Fibroblast of skin of left quadriceps (primary cell): ENCODE measurements at regions not wholly inside any gene's neighbourhood (a gene's known extent, or its start where the extent isn't known, plus 50 kb on each side); places are given as distances from the start of the nearest gene placed in this dataset.

Experiments used
- DNase-seq, 2 experiments: peaks; one replicate each; pipeline ENCODE4 v3.0.0-alpha.2; 2013; ENCODE audit warnings: low read depth in 2 of 2

DNA sequence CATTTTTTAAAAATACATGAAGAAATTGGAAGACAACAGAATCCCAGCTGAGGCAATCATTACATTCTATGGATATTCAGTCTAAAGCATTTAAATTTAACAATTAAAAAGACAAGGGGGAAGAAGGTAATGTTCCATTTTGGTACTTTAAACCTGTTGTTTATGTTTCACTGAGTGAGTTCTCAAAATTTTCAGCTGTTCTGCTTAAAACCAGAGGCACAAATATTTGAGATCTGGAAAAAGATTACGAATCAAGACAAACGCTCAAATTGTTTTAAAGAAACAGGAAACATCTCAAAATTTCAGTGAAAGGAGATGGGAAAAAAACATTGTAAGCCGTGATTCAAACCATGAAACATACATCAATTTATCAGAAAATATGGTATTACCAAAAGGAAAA is 656.2 kb upstream of the CHAC2 start:
- DNase-seq = no peak

DNA sequence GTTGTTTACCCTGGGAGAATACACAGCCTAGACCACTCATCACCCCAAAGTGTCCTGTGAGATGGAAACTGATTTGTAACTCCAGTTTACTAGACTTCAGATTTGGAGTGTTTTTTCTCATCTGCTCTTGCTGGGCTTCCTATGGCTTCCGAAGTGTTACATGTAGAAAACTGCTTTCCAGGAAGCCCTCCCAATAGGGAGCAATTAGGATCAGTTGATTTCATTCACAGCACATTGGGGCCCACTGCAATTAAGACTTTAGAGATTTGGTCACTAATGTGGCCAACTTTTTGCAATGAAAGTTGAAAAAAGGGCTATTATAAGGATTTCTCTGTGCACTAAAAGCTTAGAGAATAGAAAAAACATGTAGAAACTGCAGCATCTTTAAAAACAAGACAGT is 656.6 kb upstream of the CHAC2 start:
- DNase-seq = no peak

DNA sequence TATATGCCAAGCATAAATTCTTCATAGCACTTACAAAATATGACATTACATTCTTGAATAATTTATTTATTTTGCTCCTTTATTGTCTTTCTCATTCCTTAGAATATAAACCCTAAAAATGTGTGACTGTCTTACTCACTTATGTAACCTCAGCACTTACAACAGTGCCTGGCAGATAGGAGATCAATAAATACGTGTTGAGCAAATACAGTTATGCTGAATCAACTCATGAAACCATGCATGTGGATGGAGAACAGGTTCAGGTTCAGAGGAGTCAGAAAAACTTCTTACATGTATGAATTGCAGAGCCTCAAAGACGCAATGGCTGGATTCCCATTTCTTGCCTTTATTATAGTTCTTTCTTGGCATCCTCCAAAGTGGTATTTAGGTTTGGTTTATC is 659.4 kb upstream of the CHAC2 start:
- DNase-seq = no peak

DNA sequence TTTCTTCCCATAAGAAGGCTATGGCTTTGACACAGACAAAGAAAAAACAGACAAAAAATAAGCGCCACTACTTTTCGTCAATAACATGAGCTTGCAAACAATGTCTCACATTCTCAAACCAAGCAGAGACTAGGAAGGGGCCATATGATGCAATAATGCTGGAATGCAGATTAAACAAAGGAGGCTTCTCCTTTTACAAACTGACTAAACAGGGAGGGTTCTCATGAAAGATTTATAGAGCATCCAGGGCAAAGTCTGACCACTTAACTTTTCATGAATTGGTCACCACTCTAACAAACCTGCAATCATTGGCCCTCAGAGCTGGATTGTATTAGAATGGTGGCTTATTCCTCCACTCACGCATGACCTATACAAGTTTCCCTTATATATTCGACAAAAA is 663.3 kb upstream of the CHAC2 start:
- peak; percentile 33 to 46 for DNase-seq

DNA sequence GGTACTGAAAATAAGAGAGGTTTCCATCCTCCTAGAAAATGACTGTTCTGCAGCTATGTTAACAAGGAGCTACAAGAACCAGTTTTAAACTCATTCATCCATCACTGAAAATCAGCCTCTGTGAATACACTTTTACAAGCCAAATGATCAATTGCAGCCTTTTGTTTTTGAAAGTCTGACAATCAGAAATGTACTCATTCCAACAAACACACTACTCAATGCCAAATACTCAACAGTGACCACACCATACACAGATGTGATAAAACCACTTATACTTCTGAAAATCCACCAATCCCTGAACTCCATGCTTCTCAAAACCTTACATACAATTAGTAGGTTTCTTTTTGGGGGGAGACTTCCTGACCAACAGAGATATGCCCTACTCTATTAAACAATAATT is 663.9 kb upstream of the CHAC2 start:
- no peak for DNase-seq

DNA sequence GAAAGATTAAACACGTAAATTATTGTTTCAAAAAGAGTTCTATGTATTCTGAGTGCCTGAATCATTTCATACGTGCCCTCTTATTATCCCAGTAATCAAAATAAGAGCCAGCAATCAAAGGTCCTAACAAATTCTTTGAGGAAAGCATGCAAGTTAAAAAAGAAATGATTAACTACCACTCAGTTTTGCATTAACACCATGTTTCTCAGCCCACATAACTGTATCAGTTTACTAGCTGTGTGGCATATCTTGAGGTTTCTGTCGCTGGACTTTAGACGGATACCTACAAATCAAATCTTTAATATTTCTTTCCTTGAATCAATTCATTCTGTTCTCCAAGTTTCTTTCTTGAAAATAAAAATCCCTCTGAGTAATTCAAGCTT is 668.9 kb upstream of the CHAC2 start:
- DNase-seq = no peak

DNA sequence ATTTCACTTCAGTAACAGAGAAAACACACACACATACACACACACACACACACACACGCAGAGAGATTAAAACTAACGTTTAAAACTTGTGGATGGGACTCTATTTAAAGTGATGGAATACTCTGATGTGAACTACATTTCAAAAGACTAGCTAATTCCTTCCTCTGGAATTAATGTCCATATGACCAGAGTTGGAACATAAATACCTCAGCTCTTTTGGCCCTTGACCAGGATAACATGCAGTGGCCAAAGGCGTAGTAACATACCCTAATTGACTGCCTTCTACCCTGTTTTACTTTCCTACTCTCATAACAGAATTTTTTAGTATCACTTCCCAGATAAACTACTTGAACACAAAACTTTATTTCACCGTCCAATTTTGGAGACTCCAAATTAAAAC is 671.3 kb upstream of the CHAC2 start:
- no peak for DNase-seq

DNA sequence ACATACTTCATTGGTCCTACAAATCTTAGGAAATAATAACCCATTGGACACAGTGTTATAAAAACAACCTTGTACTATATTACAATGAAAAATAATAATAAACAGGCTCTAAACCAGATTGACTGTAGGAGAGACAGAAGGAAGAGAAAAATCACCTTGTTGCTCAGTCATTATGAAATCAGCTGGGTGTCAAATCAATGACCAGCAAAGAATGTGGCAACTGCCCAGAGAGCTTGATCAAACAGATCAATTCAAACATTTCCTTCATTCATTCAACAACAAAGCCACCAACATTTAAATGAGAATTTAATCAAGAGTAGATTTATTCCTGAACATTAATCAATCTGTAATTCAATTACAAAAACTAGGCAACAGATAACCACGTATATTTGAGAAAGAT is 671.9 kb upstream of the CHAC2 start:
- no peak for DNase-seq

DNA sequence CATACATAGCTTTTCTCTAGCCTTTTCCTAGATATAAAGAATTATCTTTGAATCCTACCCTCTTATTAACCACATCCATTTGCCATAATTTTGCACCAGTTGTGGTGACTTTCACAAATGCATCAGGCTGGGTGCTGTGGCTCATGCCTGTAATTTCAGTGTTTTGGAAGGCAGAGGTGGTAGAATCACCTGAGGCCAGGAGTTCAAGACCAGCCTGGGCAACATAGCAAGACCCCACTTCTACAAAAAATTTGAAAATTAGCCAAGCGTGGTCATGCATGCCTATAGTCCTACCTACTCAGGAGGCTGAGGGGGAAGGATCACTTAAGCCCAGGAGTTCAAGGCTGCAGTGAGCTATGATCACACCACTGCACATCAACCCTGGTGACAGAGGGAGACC is 672.4 kb upstream of the CHAC2 start:
- no peak for DNase-seq

DNA sequence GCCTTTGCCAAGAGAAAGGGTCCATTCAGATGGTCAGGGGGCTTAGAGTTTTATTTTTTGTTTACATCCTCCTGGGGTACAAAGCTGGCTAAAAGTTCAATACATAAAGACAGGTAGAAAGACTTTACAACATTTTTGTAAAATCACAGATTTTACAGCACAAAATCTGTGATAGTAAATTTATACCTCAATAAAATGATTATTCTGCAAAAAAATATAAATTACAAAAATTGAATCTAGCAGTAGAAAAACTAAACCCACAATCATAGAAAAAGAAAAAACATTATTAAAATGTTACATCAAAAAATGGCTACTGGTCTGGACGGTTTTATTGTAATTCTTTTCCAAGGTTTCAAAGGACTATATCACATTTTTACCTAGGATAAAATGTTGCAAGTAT is 674.2 kb upstream of the CHAC2 start:
- no peak for DNase-seq

DNA sequence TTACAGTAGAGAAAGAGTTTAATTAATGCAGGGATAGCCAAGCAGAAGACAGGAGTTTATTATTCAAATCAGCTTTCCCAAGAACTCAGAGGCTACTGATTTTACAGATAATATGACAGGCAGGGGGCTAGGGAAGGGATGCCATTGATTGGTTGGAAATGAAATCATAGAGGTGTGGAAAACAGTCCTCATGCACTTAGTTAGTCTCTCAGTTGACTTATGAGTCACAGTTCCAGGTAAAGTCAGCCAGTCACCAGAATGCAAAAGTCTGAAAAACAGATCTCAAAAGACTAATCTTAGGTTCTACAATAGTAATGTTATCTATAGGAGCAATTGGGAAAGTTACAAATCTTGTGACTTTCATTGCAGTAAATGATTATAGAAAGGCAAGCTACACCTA is 676.4 kb upstream of the CHAC2 start:
- DNase-seq = no peak

DNA sequence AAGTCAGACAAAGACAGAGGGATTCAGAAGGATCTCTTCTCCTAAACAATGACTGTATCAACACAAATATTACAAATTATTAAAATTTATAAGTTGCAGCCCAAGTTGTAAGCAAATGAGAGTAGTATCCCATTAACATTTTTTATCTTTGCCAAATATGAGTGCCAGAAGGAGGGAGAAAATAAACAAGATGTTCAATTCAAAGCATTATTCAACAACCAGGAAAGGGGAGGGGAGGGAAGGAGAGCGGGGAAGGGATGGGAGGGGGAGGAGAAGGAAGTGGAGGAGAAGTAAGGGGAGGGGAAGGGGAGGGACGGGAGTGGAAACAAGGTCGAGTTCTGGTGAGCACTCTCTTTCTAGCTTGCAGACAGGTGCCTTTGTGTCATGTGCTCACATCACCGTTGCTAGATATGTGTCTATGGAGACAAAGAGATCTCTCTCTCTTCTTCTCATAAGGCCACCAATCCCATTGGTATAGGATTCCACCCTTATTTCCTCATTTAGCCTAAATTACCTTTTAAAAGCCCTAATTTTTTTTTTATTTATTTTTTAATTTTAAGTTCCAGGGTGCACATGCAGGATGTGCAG is 679.6 kb upstream of the CHAC2 start:
- no peak for DNase-seq

DNA sequence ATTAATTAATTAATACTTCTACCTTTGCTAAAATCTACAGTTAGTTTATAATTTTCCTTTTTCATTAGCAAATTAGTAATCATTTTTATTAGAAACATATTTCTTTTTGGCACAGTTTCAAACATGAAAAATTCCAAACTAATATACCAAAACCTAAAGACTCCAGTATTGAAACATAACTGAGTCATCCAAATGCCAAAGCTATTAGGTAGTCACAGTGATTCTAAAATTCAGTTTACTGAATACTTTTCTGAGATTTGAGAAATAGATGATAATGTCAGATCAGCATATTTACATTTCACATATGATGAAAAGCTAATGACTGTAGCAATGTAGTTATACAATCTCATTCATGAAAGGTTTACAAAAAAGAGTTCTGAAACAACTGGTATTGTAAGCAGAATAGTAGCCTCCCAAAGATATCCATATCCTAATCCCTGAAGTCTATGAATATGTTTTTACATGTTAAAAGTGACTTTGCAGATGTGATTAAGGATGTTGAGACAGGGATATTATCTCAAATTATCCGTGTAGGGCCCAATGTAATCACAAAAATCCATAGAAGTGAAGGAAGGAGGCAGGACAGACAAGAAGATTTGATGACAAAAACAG is 680.2 kb upstream of the CHAC2 start:
- DNase-seq = peak; percentile 68 to 71

DNA sequence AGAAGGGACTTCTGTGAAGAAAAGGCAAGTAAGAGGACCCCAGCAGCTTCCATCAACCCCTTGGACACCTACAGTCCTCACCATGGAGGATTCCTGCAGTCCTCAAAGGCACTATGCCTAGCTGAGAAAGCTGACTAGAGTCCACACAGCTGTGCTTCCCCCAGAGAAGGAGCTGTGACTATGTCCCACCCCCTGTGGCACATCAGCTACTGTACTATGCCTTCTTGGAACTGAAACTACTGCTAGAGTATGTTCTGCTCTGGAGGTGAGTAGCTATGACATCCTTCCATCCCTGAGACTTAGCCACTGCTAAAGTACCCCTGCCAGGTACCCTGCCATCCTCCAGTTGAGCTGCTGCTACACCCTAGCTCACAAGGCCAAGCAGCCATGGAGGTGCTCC is 690.2 kb upstream of the CHAC2 start:
- no peak for DNase-seq

DNA sequence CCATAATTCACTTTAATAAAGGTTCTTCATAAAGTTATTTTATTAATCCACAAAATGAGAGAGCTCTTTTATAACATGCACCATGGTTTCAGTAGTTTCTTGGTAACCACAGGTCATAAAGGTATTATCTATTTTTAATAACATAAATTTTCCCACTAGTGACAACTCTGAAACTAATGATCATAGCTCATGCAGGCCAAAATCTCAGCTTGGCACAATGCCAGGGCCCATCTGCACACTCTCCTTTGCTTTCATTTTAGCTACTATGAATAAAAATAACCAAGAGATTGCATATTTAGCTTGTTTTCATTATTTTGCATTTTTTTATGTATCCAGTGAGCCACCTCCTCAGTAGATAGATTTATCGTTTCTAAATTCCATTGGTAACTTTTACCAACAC is 691.8 kb upstream of the CHAC2 start:
- DNase-seq = no peak

DNA sequence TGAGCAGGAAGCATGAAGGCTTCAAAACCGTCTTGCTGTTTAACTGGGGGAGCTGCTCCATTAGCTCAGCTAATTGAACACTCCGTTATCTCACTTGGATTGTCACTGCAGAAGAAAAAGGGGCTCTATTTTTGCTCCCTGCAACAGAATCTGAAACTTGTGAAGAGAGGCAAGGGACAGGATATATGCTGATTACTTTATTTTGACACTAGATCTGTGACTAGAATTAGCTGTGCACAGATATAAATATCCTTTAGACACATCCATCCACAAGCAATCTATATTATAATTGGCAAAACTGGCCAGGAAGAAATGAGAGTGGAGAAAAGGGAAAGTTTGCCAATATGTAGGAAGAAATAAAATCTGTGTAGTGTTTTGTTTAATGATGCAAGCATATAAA is 700.1 kb upstream of the CHAC2 start:
- DNase-seq = no peak

DNA sequence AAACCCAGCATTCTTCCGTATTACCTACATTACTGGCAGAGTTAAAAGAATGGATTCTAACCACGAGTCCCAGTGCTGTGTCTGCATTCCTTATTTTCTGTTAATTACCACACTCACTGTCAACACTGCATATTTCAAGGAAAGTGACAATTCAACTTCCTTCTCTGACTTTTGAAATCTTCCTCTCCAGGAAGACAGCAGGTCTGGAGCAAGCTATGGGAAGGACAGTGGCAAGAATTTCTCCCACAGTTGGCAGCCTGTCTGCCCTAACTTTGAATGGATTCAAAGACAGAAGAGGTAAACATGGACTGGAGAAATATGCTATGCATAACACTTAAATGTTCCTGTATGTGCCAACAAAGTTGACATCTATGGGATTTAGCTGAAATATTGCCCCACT is 700.5 kb upstream of the CHAC2 start:
- no peak for DNase-seq

DNA sequence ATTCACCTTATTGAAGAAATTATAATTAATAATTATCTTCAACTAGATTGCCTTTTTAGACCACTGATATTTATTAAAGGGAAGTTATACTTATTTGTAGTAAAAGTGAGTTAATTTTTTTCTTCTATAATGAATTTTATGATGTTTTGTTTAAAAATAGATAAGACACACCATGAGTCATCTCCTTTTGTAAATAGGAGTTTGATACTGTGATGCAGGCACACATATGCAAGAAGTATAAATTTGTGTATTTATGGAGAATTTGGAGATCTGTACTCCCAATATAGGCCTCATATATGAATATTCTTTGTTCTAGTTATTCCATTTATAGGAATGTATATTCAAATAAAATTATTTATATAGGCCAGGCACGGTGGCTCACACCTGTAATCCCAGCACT is 703.5 kb upstream of the CHAC2 start:
- no peak for DNase-seq

DNA sequence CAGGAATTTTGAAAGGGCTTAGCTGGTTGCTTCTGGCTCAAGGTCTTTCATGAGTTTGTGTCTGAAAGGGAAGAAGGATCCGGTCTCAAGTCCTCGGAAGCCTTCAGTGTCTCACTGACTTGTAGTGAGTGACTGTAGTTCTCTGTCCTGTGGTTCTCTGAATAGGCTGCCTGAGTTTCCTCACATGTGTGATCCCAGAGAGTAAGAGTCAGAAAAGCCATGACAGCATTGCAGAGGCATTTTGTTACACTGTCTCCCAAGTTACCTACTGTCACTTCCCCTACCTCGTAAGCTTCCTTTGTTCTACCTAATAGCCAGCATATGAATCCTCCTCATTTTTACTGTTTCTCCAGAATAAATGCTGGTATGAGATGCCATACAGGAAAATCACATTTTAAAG is 709.1 kb upstream of the CHAC2 start:
- DNase-seq = no peak

DNA sequence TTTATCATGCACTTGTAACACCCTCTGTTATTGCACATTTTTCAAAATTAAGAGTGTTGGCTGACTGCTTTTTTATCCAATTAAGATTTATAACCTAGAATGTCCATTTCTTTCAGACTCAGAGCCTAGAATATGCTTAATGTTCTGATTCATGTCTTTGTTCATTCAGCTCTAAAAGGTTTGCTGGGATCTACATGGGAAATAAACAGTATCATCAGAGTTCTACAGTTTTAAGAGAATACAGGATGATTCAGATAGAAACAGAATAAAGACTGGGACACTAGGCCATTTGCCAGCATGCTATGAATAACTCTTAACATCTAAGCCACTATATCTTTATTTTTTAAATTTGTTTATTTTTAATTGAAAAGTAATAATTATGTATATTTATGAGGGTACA is 713.7 kb upstream of the CHAC2 start:
- DNase-seq = no peak

DNA sequence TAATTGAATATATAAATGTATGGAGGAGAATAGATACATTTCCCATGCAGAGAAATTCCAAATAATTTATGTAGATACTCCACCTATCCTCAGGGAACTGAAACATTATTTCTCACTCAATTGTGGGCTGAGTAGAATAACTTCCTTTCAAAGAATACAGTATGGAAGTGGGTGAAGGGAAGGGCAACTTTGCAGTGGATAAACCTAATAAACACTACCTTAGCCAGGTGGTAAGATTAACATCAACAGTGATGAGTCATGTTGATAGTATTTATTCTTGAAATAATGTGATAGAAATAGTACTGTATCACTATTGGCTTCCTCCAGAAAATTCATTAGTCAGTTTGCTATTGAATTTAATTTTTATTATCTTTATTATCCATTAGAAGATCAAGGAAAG is 716.4 kb upstream of the CHAC2 start:
- no peak for DNase-seq

DNA sequence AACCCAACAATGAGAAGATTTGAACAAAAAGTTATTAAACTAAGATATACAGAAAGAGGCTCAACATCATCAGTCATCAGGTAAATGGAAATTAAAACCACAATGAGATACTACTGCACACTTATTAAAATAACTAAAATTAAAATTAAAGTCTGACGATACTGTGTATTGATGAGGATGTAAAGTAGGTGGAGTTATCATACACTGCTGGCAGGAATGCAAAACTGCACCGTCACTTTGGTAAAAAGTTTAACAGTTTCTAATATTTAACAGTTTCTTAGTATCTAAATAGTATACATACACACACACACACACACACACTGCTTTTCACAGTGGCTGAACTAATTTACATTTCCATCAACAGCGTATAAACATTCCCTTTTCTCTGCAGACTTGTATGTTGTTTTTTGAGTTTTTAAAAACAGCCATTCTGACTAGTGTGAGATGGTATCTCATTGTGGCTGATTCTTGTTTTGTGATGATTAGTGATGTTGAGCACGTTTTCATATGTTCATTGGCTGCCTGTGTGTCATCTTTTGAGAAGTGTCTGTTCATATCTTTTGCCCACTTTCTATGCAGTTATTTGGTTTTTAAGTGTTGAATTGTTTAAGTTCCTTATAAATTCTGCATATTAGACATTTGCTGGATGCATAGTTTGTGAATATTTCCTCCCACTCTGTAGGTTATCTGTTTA is 726.9 kb upstream of the CHAC2 start:
- no peak for DNase-seq

DNA sequence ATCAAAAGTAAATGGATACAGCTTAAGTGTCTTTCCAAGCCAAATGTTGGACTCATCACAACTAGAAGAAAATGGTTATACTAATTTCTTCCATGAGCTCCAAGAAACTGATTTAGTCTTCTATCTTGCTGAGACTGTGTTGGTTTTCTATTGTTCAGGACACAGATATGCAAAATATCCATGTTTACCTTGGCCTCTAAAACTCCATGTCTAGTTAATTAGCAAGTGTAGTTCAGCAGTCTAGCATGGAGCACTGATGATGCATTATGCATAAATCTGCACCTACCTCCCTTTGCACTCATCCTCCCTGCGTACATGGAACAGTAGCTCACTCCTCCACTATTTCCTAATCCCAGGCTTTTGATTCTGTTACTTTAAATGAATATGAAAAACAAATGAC is 731.4 kb upstream of the CHAC2 start:
- peak; percentile 60 to 64 for DNase-seq

DNA sequence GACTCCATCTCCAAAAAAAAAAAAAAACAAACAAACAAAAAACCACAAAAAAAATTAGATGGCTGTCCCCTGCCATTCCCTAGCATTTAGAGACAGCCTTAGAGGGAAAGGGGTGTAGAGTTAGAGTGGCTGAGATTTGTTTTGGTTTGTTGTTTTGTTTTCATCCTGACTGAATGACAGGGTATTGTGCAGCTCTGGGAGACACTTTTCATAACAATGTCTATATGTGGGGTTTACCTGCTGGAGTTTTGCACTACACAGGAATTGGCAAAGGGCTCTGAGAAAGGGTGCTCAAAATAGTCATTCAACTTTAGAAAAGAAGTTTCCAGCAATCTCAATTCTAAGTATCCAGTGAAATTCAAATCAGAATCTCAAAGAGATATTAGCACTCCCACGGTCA is 732.5 kb upstream of the CHAC2 start:
- DNase-seq = no peak
